ENCODE measurements at regions not wholly inside any gene's neighbourhood (a gene's known extent, or its start where the extent isn't known, plus 50 kb on each side); places are given as distances from the start of the nearest gene placed in this dataset.
A peak's percentile ranks its signal among the peaks of the same experiment; 100 is the strongest.

DNA sequence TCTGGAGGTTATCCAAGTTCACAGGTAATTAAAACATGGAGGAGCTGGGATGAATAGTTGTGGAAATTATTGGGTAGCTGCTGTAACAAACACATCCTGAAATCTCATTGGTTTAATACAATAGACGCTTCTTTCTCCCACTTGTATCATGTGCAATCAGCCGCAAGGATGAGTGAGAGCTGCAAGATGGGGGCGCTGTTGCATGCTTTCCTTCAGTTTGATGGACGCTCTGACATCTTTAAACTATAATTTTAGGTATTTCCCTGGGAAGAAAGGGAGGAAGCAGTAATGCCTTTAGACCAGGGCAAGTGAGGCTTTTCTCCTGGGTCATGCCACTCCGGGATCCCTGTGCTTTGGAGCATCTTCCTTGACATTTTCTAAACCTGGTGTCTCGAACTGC lies 178.7 kb downstream of the PAWR start:
- TF ChIP-seq, protein P1, sequence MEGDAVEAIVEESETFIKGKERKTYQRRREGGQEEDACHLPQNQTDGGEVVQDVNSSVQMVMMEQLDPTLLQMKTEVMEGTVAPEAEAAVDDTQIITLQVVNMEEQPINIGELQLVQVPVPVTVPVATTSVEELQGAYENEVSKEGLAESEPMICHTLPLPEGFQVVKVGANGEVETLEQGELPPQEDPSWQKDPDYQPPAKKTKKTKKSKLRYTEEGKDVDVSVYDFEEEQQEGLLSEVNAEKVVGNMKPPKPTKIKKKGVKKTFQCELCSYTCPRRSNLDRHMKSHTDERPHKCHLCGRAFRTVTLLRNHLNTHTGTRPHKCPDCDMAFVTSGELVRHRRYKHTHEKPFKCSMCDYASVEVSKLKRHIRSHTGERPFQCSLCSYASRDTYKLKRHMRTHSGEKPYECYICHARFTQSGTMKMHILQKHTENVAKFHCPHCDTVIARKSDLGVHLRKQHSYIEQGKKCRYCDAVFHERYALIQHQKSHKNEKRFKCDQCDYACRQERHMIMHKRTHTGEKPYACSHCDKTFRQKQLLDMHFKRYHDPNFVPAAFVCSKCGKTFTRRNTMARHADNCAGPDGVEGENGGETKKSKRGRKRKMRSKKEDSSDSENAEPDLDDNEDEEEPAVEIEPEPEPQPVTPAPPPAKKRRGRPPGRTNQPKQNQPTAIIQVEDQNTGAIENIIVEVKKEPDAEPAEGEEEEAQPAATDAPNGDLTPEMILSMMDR (IDR thresholded peaks at IDR 0.05; ENCODE audit: control insufficient read depth, extremely low read depth, insufficient read depth): no peak
- no peak overlapping the region for H3K4me3 ChIP-seq (ENCODE audit: low read depth, low read length)
- DNase-seq (ENCODE audit: low read depth): no peak

DNA sequence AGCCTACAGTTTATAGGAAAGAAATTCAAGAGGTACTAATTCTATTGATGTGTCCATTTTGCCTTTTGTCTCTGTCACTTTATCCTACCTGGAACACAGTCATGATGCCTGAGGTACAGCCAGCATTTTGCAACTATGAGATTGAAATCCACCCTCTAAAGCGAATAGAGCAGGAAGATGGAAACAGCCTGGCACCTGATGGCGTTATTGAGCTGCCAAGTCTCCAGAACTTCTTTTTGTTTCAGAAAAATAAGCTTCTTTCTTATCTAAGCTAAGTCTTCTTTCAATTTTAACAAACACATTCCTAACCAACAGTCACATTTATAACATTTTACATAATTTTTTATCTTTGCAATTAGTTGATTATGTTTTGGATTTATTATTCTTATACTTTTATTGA lies 182.1 kb downstream of the PAWR start:
- TF ChIP-seq, protein P1 (IDR thresholded peaks at IDR 0.05; ENCODE audit: control insufficient read depth, extremely low read depth, insufficient read depth): peak; percentile 30; the same call in 1 of the 2 replicates
- no peak overlapping the region for H3K4me3 ChIP-seq (ENCODE audit: low read depth, low read length)
- DNase-seq (ENCODE audit: low read depth): no peak
